Left colon (tissue), 2 donors: ENCODE measurements at regions not wholly inside any gene's neighbourhood (a gene's known extent, or its start where the extent isn't known, plus 50 kb on each side); places are given as distances from the start of the nearest gene placed in this dataset.
"Not testable (repeated sequence)": the region's sequence is repeated elsewhere in the genome, so short reads cannot be mapped to it uniquely, and the experiment has no call there.

Experiments used
- ATAC-seq: fragments of 200-7000 bp; cut with Tn5 transposase; one replicate; pipeline ENCODE4 v1.9.1; 2020; ENCODE audit warnings: mild to moderate bottlenecking, moderate library complexity
- DNase-seq, 2 donors: peaks; one replicate each; pipeline ENCODE4 v3.0.0-alpha.2; 2020
- intact Hi-C, 2 donors: fragments of 100-400 bp; cut with DNase I in 1 of 2; cut with micrococcal nuclease in 1 of 2; formaldehyde crosslinking; loops; one replicate each; pipeline versions ENCODE4 v1.11.2 to v1.14.0; 2022; cut with DNase I, micrococcal nuclease
- donor health status: DM: no; HTN: no; CAD: no.
- donor health status: DM: yes; HTN: yes; CAD: no.

DNA sequence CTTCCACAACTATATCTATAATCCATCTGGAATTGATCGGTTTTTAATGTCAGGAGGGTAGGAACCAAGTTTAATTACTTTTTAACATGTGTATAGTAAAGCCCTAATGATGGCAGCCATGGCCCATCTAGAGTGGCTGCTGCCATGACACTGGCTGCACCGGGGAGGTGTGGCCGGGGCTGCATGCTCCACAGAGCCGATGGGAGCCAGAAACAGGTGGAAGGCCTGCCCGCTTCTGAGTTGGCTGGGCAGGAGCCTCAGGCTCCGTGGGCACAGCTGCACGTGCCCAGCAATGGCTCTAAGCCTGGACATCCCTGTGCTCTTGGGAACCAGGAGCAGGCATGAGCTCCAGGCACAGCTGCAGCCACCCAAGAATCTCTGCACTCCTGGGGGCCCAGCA, 73.0 kb downstream of the GBP6 start:
- no peak for ATAC-seq
- intact Hi-C loops, result no loop called here
- no peak for DNase-seq

DNA sequence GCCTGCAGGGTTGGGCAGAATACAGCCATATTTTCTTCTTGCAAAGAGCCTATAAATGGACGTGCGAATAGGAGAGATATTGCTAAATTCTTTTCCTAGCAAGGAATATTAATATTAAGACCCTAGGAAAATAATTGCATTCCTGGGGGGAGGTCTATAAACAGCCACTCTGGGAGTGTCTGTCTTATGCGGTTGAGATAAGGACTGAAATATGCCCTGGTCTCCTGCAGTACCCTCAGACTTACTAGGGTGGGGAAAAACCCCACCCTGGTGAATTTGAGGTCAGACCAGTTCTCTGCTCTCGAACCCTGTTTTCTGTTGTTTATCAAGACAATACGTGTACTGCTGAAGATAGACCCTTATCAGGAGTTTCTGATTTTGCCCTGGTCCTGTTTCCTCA, 74.4 kb downstream of the GBP6 start:
- intact Hi-C loops, DNase-seq, ATAC-seq: not testable (repeated sequence)

DNA sequence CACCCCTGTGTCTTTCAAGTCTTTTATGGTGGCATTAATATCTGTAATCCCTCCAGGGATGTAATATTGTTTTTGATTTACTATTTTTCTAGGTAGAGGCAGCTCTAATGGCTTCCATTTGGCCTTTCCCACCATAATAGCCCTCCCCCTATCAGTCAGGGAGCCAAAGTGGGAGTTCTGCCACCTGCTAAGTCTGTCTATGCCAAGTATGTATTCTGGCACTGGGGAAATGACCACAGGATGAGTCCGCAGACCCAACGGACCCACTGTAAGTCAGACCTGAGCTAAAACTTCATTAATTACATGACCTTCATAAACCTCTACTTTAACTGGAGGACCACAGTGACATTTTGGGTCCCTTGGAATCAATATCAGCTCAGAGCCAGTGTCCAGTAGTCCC, 77.1 kb downstream of the GBP6 start:
- intact Hi-C loops, result loop anchor here in 1 of 2 donors (10.0 kb wide), 1 partner anchor 356 kb away; no protein-coding TSS in a partner anchor
- DNase-seq (no peak), ATAC-seq (no peak)

DNA sequence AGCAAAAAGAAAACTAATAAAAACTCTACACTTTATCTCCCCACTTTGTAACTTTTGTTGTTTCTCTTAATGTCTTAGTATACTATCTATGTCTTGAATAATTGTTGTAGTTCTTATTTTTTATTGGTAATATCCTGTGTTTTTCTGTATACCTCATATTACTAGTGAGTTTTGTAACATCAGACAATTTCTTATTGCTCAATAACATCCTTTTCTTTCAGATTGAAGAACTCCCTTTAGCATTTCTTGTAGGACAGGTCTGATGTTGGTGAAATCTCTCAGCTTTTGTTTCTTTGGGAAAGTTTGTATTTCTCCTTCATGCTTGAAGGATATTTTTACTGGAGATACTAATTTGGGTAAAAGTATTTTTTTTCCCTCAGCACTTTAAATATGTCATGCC, 79.8 kb upstream of the LRRC8B start:
- intact Hi-C loops, result loop anchor here in 1 of 2 donors (10.0 kb wide), 1 partner anchor 360 kb away; no protein-coding TSS in a partner anchor

DNA sequence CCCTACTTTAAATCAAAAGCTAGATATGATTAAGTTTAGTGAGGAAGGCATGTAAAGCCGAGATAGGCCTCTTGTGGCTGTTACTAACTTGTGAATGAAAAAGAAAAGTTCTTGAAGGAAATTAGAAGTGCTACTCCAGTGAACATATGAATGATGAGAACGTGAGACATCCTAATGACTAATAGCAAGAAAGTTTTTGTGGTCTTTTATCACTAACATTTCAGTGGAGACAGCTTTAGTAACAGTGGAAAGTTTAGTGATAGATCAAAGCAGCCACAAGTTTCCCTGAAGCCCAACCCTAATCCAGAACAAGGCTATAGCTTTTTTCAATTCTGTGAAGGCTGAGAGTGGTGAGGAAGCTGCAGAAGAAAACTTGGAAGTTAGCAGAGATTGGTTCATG, 73.6 kb upstream of the LRRC8B start:
- intact Hi-C loops, result loop anchor here in 1 of 2 donors (10.0 kb wide), 1 partner anchor 476 kb away; no protein-coding TSS in a partner anchor
- ATAC-seq, result no peak
- DNase-seq, result no peak

More for the DNA sequence above, 79.8 kb upstream of the LRRC8B start:
- ATAC-seq (no peak), DNase-seq (no peak)

DNA sequence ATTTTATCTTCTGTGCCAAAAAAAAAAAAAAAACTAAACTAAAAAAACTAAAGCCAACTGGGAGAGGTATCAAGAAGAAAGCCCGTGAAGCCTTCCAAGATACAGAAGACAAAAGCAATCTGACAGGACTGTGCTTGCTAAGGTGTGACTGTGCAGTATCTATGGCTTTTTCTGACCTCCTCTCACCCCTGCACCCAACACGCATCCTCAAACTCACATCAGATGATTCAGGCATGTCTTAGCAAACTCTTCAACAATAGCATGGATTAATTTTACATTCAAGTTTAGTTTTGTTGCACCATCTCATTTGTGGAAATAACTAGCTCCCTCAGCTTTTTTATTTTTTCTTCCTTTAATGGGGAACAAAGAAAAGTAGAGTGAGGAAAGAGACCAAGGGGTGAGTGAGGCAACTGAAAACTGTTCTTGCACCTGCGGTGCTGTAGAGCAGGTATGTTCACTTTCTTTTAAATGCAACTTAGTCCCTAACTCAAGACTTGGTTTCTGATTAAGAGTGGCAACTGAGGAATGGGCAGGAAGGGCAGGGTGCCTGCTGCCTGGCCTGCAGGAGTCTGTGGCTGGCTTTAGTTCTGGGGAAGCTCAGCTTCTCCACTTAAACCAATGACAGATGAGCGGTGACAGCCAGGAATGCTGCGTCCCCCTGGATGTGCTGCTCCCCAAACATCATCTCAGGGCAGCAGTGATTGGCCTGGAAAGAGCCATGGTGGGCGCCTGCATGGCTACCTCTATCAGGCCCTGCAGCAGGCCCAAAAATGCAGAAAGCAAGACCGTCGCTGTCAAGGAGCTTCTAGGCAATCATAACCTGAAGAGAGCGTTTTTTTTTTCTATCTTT, 71.3 kb upstream of the LRRC8B start:
- intact Hi-C loops, result loop anchor here in 1 of 2 donors (10.0 kb wide), 1 partner anchor 479 kb away; no protein-coding TSS in a partner anchor
- ATAC-seq, result no peak
- DNase-seq, result no peak

DNA sequence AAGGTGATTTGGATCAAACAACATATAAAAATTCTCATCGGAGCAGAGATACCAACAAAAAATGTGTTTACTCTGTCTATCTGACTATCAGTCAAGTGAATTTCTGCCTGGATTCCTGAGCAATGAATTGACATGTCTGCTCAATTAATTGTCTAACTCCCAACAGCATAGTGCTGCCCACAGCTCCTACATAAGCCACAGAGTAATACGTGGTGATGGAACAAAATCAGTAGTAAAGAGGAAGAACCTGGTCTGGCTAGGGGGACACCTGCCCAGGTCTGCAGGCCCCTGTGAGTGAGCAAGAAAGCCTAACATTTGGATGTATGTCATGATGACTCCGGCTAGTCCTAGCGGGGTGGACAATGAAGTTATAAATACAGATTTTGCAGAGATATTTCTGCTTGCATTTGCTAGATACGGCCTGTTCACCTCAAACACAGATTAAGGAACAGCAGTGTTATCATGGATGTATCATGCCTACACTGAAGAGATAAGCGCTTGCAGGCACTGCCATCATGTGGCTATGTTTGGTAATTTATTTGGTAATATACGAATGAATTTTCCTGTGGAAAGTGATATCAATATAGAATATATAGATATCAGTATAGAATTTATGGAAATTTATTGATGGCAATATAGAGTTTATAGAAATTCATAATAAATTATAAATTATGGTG, 69.6 kb upstream of the LRRC8B start:
- intact Hi-C loops, result loop anchor here in 1 of 2 donors (10.0 kb wide), 1 partner anchor 480 kb away; no protein-coding TSS in a partner anchor
- DNase-seq (peak in 1 of 2 donors; percentile 41), ATAC-seq (peak; percentile 73)

DNA sequence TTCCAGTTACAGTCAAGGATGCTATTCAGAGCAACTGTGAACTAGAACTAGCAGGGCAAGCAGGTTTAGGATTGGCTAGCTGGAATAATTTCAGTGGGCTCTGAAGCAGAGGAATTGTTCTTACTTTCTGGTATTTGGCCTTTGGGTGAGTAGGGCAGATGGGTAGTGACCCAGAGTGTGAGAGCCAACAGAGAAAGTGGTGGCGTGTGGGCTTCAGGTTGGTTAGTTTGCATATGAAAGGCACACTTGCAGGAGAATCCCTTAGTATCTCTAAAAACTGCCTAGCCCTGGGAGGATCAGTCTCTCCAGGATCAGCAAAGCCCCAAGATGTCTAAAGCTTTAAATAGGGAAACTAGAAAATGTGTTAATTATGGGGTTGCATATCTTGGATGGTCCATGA, 67.6 kb upstream of the LRRC8B start:
- no peak for ATAC-seq
- DNase-seq, result no peak
- intact Hi-C loops, result loop anchor here in 1 of 2 donors (10.0 kb wide), 1 partner anchor 482 kb away; no protein-coding TSS in a partner anchor

DNA sequence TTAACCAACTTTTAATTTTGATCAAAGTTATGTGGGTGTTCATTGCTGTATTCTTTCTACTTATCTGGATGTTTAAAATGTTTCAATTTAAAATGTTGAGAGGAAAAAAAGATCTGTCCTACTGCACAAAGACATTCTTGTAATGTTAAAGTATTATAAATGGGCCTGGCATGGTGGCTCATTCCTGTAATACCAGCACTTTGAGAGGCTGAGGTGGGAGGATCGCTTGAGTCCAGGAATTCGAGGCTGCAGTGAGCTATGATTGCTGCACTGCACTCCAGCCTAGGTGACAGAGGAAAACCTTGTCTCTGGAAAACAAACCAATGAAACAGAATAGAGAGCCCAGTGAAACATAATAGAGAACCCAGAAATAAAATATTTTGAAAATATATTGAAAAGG, 65.5 kb upstream of the LRRC8B start:
- DNase-seq, result no peak
- intact Hi-C loops, result loop anchor here in 1 of 2 donors (10.0 kb wide), 1 partner anchor 484 kb away; no protein-coding TSS in a partner anchor
- no peak for ATAC-seq

DNA sequence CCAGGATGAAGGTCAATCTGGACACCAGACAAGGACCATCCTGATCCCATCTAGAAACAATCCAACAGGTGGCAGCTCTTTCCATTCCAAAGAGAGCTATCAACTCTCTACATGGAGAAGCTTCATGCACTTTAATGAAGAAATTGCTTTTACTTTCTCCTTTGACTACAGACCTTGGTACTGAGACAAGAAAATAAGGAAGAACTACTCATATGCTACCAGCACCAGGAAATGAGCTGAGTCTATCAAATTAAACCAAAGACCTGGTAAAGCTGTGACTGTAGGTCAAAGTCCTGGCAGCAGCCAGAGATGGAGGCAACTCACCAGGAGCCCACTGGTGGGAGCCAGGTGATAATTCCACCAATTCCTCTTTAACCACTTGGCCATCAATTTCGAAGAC, 64.3 kb upstream of the LRRC8B start:
- intact Hi-C loops, result loop anchor here in 1 of 2 donors (10.0 kb wide), 1 partner anchor 456 kb away; no protein-coding TSS in a partner anchor
- DNase-seq (no peak), ATAC-seq (peak; percentile 88)

DNA sequence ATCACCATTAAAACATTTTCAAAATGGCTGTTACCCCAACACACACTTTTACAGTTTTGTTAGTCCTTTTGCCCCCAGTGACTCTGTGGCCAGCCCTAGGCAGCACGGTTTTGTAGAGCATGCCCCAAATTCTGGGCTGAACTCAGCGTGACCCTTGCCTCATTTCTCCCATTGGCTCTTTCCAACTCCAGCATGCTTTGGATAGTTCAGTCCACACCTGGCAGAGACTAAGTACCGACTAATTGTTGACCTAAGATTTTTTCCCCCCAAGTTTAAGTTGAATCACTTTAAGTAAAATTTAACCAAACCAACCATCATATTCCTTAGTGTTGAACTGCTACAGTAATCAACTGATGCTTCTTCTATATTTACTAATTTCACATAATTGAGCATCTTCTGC, 62.4 kb upstream of the LRRC8B start:
- DNase-seq, result no peak
- intact Hi-C loops, result loop anchor here in 1 of 2 donors (10.0 kb wide), 1 partner anchor 457 kb away; no protein-coding TSS in a partner anchor
- ATAC-seq, result no peak

DNA sequence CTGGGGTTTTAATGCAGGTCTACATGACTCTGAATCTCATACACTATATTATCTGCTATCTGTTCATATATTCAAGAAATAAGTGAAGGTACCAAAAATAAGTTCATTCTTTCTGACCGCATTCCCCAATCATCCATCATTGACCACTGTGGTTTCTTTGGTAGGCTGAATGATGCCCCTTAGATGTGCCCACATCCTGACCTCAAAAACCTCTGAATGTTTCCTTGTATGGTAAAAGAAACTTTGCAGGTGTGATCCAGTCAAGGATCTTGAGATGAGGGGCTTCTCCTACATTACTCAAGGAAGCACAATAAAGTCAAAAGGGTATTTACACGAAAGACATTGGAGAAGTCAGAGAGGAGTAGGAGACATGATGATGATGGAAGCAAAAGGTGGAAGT, 60.6 kb upstream of the LRRC8B start:
- no peak for ATAC-seq
- intact Hi-C loops, result loop anchor here in 1 of 2 donors (10.0 kb wide), 1 partner anchor 459 kb away; no protein-coding TSS in a partner anchor
- no peak for DNase-seq

DNA sequence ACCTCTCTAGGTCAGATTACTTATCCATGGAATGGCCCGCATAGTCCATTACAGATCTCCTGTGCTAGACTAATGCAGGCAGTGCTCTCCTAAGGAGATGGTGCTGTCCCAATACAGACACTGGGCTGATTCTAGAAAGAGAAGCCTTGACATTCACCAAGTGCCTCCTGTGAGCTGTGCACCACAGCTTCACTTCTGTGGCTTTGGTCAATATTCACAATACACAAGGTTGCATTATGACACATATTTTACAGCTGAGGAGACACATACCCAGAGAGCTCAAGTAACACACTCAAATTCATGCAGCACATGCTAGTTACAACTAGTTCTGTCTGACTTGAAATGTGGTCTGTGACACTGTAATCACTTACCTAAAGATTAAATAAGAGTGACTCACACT, 59.4 kb upstream of the LRRC8B start:
- ATAC-seq, result no peak
- no peak for DNase-seq
- intact Hi-C loops, result loop anchor here in 1 of 2 donors (10.0 kb wide), 1 partner anchor 460 kb away; no protein-coding TSS in a partner anchor

DNA sequence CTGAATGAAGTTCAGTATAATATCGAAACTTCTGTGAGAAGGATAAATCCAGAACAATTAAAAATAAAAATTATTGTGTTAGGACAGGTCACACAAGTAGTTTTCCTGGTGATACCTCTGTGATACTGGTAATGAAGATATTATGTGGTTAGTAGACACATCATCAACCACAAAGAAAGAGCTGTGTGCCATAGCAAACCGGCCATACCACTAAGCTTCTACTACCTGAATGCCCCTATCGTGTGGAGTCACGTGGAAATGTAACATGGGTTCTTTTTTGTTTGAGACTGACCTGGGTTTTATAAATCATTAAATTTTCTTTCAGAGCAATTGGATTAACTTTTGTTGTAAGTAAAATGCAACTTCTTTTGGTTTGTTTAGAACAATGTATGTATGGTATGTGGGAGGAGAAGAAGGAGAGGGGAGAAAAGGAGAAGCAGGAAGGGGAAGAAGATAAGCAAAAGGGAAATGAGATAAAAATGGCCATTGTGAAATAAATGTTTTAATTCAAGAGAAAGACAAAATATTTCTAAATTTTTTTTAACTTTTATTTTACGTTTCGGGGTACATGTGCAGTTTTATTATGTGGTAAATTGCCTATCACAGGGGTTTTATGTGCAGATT, 58.2 kb upstream of the LRRC8B start:
- intact Hi-C loops, result loop anchor here in 1 of 2 donors (10.0 kb wide), 1 partner anchor 462 kb away; no protein-coding TSS in a partner anchor
- ATAC-seq (no peak), DNase-seq (no peak)

DNA sequence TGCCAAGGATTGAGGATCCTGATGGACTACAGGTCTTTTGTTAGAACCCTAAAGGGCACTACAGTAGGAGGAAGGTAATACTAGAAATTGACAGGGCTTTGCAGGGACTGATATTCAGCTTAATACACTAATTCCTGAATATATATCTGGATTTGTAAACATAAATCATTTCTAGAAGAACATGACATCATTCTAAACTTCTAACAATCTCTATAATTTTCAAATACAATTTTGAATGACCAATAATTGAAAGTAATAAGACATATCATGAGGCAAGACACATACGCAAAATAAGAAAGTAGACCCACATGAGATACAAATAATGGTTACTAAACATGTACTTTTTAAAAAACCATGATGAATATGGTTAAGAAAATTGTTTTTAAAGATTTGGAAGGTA, 52.4 kb upstream of the LRRC8B start:
- DNase-seq (no peak), ATAC-seq (no peak)
- intact Hi-C loops, result no loop called here

DNA sequence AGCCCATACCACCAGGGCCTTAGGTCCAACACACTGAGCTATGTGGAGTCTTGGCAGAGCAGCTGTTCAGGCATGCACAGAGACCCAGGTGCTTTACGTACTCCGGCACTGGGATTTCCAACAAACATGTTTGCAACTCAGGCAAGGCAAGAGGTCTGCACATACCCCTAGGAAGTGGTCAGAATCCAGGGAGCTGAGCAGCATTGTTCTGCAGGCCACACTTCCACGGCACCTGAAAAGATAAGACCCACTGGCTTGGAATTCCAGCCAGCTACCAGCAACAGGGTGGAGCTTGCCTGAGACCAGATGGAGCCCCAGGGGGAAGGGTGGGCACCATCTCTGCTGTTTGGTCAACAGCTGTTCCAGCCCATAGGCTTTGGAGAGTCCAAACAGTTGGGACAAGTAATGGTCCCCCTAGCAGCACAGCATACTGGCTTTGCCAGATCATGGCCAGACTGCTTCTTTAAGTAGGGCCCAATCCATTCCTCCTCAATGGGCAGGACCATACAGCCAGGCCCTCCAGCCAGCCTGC, 51.7 kb upstream of the LRRC8B start:
- ATAC-seq (no peak), DNase-seq (no peak)
- intact Hi-C loops, result no loop called here
